HCT116 (cell line): ENCODE measurements at regions not wholly inside any gene's neighbourhood (a gene's known extent, or its start where the extent isn't known, plus 50 kb on each side); places are given as distances from the start of the nearest gene placed in this dataset.
"Not testable (repeated sequence)": the region's sequence is repeated elsewhere in the genome, so short reads cannot be mapped to it uniquely, and the experiment has no call there.

Experiments used
- ATAC-seq: fragments of 200-7000 bp; cut with Tn5 transposase; 2 replicates; pipeline ENCODE4 v1.9.1; 2020; ENCODE audit warnings: mild to moderate bottlenecking, moderate library complexity
- BruUV-seq: library from RNA; stranded (reverse); fragments of 400-500 nt; replicated peaks from 2 replicates; lab custom pipeline; 2021; lab: Mats Ljungman, UMichigan
- CTCF ChIA-PET: fragments of 300-600 bp; sonication (Branson Sonifier 250); formaldehyde crosslinking; loops from one replicate; lab custom pipeline; 2021; ENCODE audit warnings: antibody characterized with exemption; lab: Charles Lee
- POLR2A ChIA-PET: fragments of 300-600, 350-600 bp; sonication (Branson Sonifier 250); formaldehyde crosslinking; loops from one replicate; lab custom pipeline; 2021; ENCODE audit warnings: antibody characterized with exemption; lab: Charles Lee
- RAD21 ChIA-PET, 2 experiments: fragments of 300-600 bp; sonication (Branson Sonifier 250); formaldehyde crosslinking; loops; one replicate each; lab custom pipeline; 2023; ENCODE audit warnings: low total read pairs in 2 of 2; ENCODE audit not compliant: uncharacterized antibody in 2 of 2, unreplicated experiment in 2 of 2, low non-redundant PET in 1 of 2; lab: Charles Lee
- DNase-seq: peaks from one replicate; pipeline ENCODE4 v3.0.0-alpha.2; 2010; ENCODE audit warnings: low read depth, low spot score
- H2AFZ ChIP-seq: fragments of 200-600 bp; shearing (Covaris generic), sonication (generic); 2 replicates; pipeline ENCODE4 v1.6.1; 2017; ENCODE audit warnings: low read depth, mixed run types, mixed read lengths, antibody characterized with exemption, low read length; ENCODE audit not compliant: poor library complexity, severe bottlenecking
- H3K27ac ChIP-seq: 2 replicates; pipeline ENCODE4 v1.5.1; 2012; ENCODE audit warnings: low read depth, low read length
- H3K27me3 ChIP-seq: fragments of 200-600 bp; sonication (generic); 2 replicates; pipeline ENCODE4 v1.6.1; 2016; ENCODE audit warnings: mixed run types, low read length, mixed read lengths; ENCODE audit not compliant: insufficient read depth
- H3K36me3 ChIP-seq, 2 experiments: fragments of 200-500 bp in 1 of 2; fragments of 200-600 bp in 1 of 2; sonication (Bioruptor generic) in 1 of 2; sonication (generic) in 1 of 2; 2 replicates each; pipeline versions ENCODE4 v1.5.1 to v1.6.1; 2014 to 2016; ENCODE audit warnings: low read length in 2 of 2, inconsistent platforms in 1 of 2, mixed read lengths in 1 of 2, mixed run types in 1 of 2; ENCODE audit not compliant: insufficient read depth in 2 of 2, control insufficient read depth in 1 of 2
- H3K4me1 ChIP-seq, 2 experiments: fragments of 200-600 bp in 1 of 2; sonication (generic) in 1 of 2; 2 replicates each; pipeline versions ENCODE4 v1.5.1 to v1.6.1; 2012 to 2017; ENCODE audit warnings: low read length in 2 of 2, inconsistent platforms in 1 of 2, mild to moderate bottlenecking in 1 of 2, mixed read lengths in 1 of 2, mixed run types in 1 of 2, moderate library complexity in 1 of 2; ENCODE audit not compliant: insufficient read depth in 2 of 2, control insufficient read depth in 1 of 2
- H3K4me2 ChIP-seq: fragments of 200-600 bp; sonication (generic); 2 replicates; pipeline ENCODE4 v1.6.1; 2017; ENCODE audit warnings: mixed run types, low read length, mixed read lengths
- H3K4me3 ChIP-seq, 2 experiments: fragments of 200-600 bp in 1 of 2; sonication (generic) in 1 of 2; replicated peaks in 1 of 2; 2 replicates each; pipeline ENCODE4 v1.5.1; 2011 to 2016; ENCODE audit warnings: low read length in 2 of 2, control low read depth in 1 of 2, low read depth in 1 of 2, mild to moderate bottlenecking in 1 of 2, mixed read lengths in 1 of 2, mixed run types in 1 of 2
- H3K79me2 ChIP-seq: fragments of 200-600 bp; sonication (generic); 2 replicates; pipeline ENCODE4 v1.6.1; 2017; ENCODE audit warnings: mild to moderate bottlenecking, mixed run types, low read length, moderate library complexity, mixed read lengths; ENCODE audit not compliant: insufficient read depth
- H3K9ac ChIP-seq: fragments of 200-600 bp; sonication (generic); 2 replicates; pipeline ENCODE4 v1.6.1; 2016; ENCODE audit warnings: low read length, mixed read lengths
- H3K9me2 ChIP-seq: fragments of 200-600 bp; sonication (generic), shearing (Covaris generic); 2 replicates; pipeline ENCODE4 v1.6.1; 2017; ENCODE audit warnings: mixed run types, mild to moderate bottlenecking, moderate library complexity; ENCODE audit not compliant: insufficient read depth
- H3K9me3 ChIP-seq, 2 experiments: fragments of 200-500 bp in 1 of 2; fragments of 200-600 bp in 1 of 2; sonication (Bioruptor generic) in 1 of 2; sonication (generic) in 1 of 2; 2 replicates each; pipeline ENCODE4 v1.6.1; 2014 to 2017; ENCODE audit warnings: low read length in 2 of 2, mixed read lengths in 2 of 2, inconsistent platforms in 1 of 2, low read depth in 1 of 2, mild to moderate bottlenecking in 1 of 2, mixed run types in 1 of 2, moderate library complexity in 1 of 2; ENCODE audit not compliant: control insufficient read depth in 1 of 2, insufficient read depth in 1 of 2
- H4K20me1 ChIP-seq: fragments of 200-600 bp; sonication (generic), shearing (Covaris generic); 2 replicates; pipeline ENCODE4 v1.6.1; 2017; ENCODE audit warnings: mixed run types, mild to moderate bottlenecking, moderate library complexity; ENCODE audit not compliant: insufficient read depth
- ELF1 ChIP-seq: IDR thresholded peaks from 2 replicates; pipeline ENCODE4 v1.6.1; 2012; ENCODE audit warnings: low read depth, borderline replicate concordance
- EZH2phosphoT487 ChIP-seq: fragments of 200-600 bp; IDR thresholded peaks from 2 replicates; pipeline ENCODE4 v1.6.1; 2018; ENCODE audit warnings: antibody characterized with exemption, borderline replicate concordance
- FOSL1 ChIP-seq: IDR thresholded peaks from 2 replicates; pipeline ENCODE4 v1.6.1; 2012; ENCODE audit warnings: low read depth
- POLR2A ChIP-seq: IDR thresholded peaks from 2 replicates; pipeline ENCODE4 v1.7.0; 2011; ENCODE audit warnings: borderline replicate concordance; ENCODE audit not compliant: insufficient read depth, insufficient read length; ENCODE audit errors: extremely low read depth
- SP1 ChIP-seq: IDR thresholded peaks from 2 replicates; pipeline ENCODE4 v1.6.1; 2012; ENCODE audit warnings: low read depth
- SRF ChIP-seq: IDR thresholded peaks from 2 replicates; pipeline ENCODE4 v1.6.1; 2012; ENCODE audit warnings: low read depth
- TCF7L2 ChIP-seq: IDR thresholded peaks from 2 replicates; pipeline ENCODE4 v1.7.0; 2011; ENCODE audit warnings: borderline replicate concordance, inconsistent platforms; ENCODE audit not compliant: insufficient read depth, insufficient read length; ENCODE audit errors: extremely low read depth
- YY1 ChIP-seq: IDR thresholded peaks from 2 replicates; pipeline ENCODE4 v1.6.1; 2011; ENCODE audit warnings: low read length, low read depth, moderate library complexity, mild to moderate bottlenecking; ENCODE audit not compliant: insufficient replicate concordance; ENCODE audit errors: extremely low read depth
- ZFX ChIP-seq: fragments of 450-650 bp; IDR thresholded peaks from 2 replicates; pipeline ENCODE4 v1.6.1; 2017
- intact Hi-C: fragments of 100-400 bp; cut with micrococcal nuclease; formaldehyde crosslinking; loops from 2 replicates; pipeline ENCODE4 v1.10.0; 2022

- ATAC-seq, RAD21 ChIA-PET, POLR2A ChIA-PET: not testable (repeated sequence)
Observed at GRCh38 chr1:244334842-244335241, 116.9 kb downstream of the ADSS2 start.

GRCh38 chr1:244335456-244335855 is 116.3 kb downstream of the ADSS2 start:
- no peak for ATAC-seq
- Histone ChIP-seq H3K4me2 (no peak overlapping the region), H3K27me3 (no peaks in the 10 kb centered on the region; the same call in 1 of the 2 replicates), H3K36me3 (no peaks in the 10 kb centered on the region), H4K20me1 (no peaks in the 10 kb centered on the region), H2AFZ (no peak overlapping the region), H3K9ac (no peak overlapping the region), H3K79me2 (no peaks in the 10 kb centered on the region), H3K27ac (no peak overlapping the region), H3K9me3 (no peaks in the 10 kb centered on the region), H3K4me1 (no peaks in the 10 kb centered on the region), H3K4me3 (no peak overlapping the region), H3K9me2 (no peaks in the 10 kb centered on the region)
- no TSS peak for BruUV-seq
- ChIA-PET CTCF (no interaction called here), RAD21 (no interaction called here), POLR2A (no interaction called here)
- no peak for DNase-seq
- intact Hi-C loops = no loop called here
- TF ChIP-seq POLR2A (no peak), EZH2phosphoT487 (no peak), ZFX (no peak), SP1 (no peak), TCF7L2 (no peak), FOSL1 (no peak), SRF (no peak), ELF1 (no peak), YY1 (no peak)

More at GRCh38 chr1:244334842-244335241, 116.9 kb downstream of the ADSS2 start:
- H4K20me1 ChIP-seq, H3K79me2 ChIP-seq, H3K4me2 ChIP-seq, H3K36me3 ChIP-seq, H3K9ac ChIP-seq, H2AFZ ChIP-seq, DNase-seq, H3K27ac ChIP-seq, intact Hi-C loops, BruUV-seq, H3K4me1 ChIP-seq, CTCF ChIA-PET, H3K4me3 ChIP-seq, H3K9me3 ChIP-seq, H3K27me3 ChIP-seq, H3K9me2 ChIP-seq: not testable (repeated sequence)
